Rectal smooth muscle tissue (tissue), 1 donor: ENCODE measurements at regions not wholly inside any gene's neighbourhood (a gene's known extent, or its start where the extent isn't known, plus 50 kb on each side); places are given as distances from the start of the nearest gene placed in this dataset.

Experiments
- H3K27ac ChIP-seq: one replicate; pipeline ENCODE4 v1.7.0; 2013; ENCODE audit warnings: low read depth, low read length, inconsistent platforms
- H3K27me3 ChIP-seq: one replicate; pipeline ENCODE4 v1.7.0; 2013; ENCODE audit warnings: low read length; ENCODE audit not compliant: control insufficient read depth, insufficient read depth
- H3K36me3 ChIP-seq: one replicate; pipeline ENCODE4 v1.7.0; 2013; ENCODE audit warnings: low read length; ENCODE audit not compliant: control insufficient read depth, insufficient read depth
- H3K4me1 ChIP-seq: one replicate; pipeline ENCODE4 v1.7.0; 2013; ENCODE audit warnings: low read length; ENCODE audit not compliant: control insufficient read depth, insufficient read depth
- H3K4me3 ChIP-seq: one replicate; pipeline ENCODE4 v1.7.0; 2013; ENCODE audit warnings: low read length
- H3K9ac ChIP-seq: one replicate; pipeline ENCODE4 v1.7.0; 2013; ENCODE audit warnings: low read length

- Histone ChIP-seq H3K4me1 (no peaks in the 10 kb centered on the region), H3K27me3 (peaks cover 2% of the 10 kb centered on the region), H3K27ac (no peak overlapping the region), H3K4me3 (no peak overlapping the region), H3K36me3 (no peaks in the 10 kb centered on the region), H3K9ac (no peak overlapping the region)
Measured at GRCh38 chr2:120515759-120516678, 170.1 kb downstream of the INHBB start.

- no peak overlapping the region for H3K27ac ChIP-seq
Measured at GRCh38 chr2:120516679-120517314, 170.9 kb downstream of the INHBB start.

GRCh38 chr2:120517751-120518469 is 172.0 kb downstream of the INHBB start:
- H3K4me3 ChIP-seq: no peak overlapping the region
- no peak overlapping the region for H3K27ac ChIP-seq
- no peaks in the 10 kb centered on the region for H3K4me1 ChIP-seq
- H3K27me3 ChIP-seq: peaks cover 5% of the 10 kb centered on the region
- no peak overlapping the region for H3K9ac ChIP-seq
- no peaks in the 10 kb centered on the region for H3K36me3 ChIP-seq

More at GRCh38 chr2:120516679-120517314, 170.9 kb downstream of the INHBB start:
- H3K4me1 ChIP-seq: no peaks in the 10 kb centered on the region
- H3K36me3 ChIP-seq: no peaks in the 10 kb centered on the region
- H3K27me3 ChIP-seq: peaks cover 2% of the 10 kb centered on the region
- no peak overlapping the region for H3K9ac ChIP-seq
- no peak overlapping the region for H3K4me3 ChIP-seq

GRCh38 chr2:120518819-120519218 is 172.9 kb downstream of the INHBB start:
- Histone ChIP-seq H3K4me1 (no peaks in the 10 kb centered on the region), H3K4me3 (no peak overlapping the region), H3K27ac (no peak overlapping the region), H3K9ac (no peak overlapping the region), H3K36me3 (no peaks in the 10 kb centered on the region), H3K27me3 (peaks cover 5% of the 10 kb centered on the region)

- H3K27ac ChIP-seq: no peak overlapping the region
- H3K27me3 ChIP-seq: peaks cover 5% of the 10 kb centered on the region
- no peaks in the 10 kb centered on the region for H3K36me3 ChIP-seq
- no peak overlapping the region for H3K9ac ChIP-seq
- H3K4me3 ChIP-seq: no peak overlapping the region
- H3K4me1 ChIP-seq: no peaks in the 10 kb centered on the region
Measured at GRCh38 chr2:120519469-120519868, 173.5 kb downstream of the INHBB start.

- no peak overlapping the region for H3K9ac ChIP-seq
- H3K27me3 ChIP-seq: peaks cover 7% of the 10 kb centered on the region
- no peaks in the 10 kb centered on the region for H3K36me3 ChIP-seq
- H3K27ac ChIP-seq: no peak overlapping the region
- H3K4me3 ChIP-seq: no peak overlapping the region
- H3K4me1 ChIP-seq: no peaks in the 10 kb centered on the region
Measured at GRCh38 chr2:120520454-120520853, 174.5 kb downstream of the INHBB start.

- peaks cover 7% of the 10 kb centered on the region for H3K27me3 ChIP-seq
- no peak overlapping the region for H3K27ac ChIP-seq
- no peak overlapping the region for H3K4me3 ChIP-seq
- no peaks in the 10 kb centered on the region for H3K4me1 ChIP-seq
- H3K9ac ChIP-seq: no peak overlapping the region
- no peaks in the 10 kb centered on the region for H3K36me3 ChIP-seq
Measured at GRCh38 chr2:120520929-120521912, 175.3 kb downstream of the INHBB start.

- Histone ChIP-seq H3K36me3 (no peaks in the 10 kb centered on the region), H3K4me1 (no peaks in the 10 kb centered on the region), H3K27ac (no peak overlapping the region), H3K4me3 (no peak overlapping the region), H3K27me3 (peaks cover 7% of the 10 kb centered on the region), H3K9ac (no peak overlapping the region)
Measured at GRCh38 chr2:120522151-120522751, 176.3 kb downstream of the INHBB start.

GRCh38 chr2:120523766-120524165 is 177.8 kb downstream of the INHBB start:
- Histone ChIP-seq H3K27me3 (peaks cover 7% of the 10 kb centered on the region), H3K4me1 (no peaks in the 10 kb centered on the region)

GRCh38 chr2:120524174-120524573 is 178.2 kb downstream of the INHBB start:
- no peaks in the 10 kb centered on the region for H3K4me1 ChIP-seq
- peaks cover 4% of the 10 kb centered on the region for H3K27me3 ChIP-seq
- H3K36me3 ChIP-seq: no peaks in the 10 kb centered on the region
- no peak overlapping the region for H3K4me3 ChIP-seq
- H3K9ac ChIP-seq: no peak overlapping the region
- H3K27ac ChIP-seq: no peak overlapping the region

More at GRCh38 chr2:120523766-120524165, 177.8 kb downstream of the INHBB start:
- H3K9ac ChIP-seq: no peak overlapping the region
- H3K4me3 ChIP-seq: no peak overlapping the region
- no peaks in the 10 kb centered on the region for H3K36me3 ChIP-seq
- no peak overlapping the region for H3K27ac ChIP-seq
